GM18861 (cell line): ENCODE measurements at regions not wholly inside any gene's neighbourhood (a gene's known extent, or its start where the extent isn't known, plus 50 kb on each side); places are given as distances from the start of the nearest gene placed in this dataset.
"Not testable (repeated sequence)": the region's sequence is repeated elsewhere in the genome, so short reads cannot be mapped to it uniquely, and the experiment has no call there.

Experiments used
- ATAC-seq: cut with Tn5 transposase; IDR thresholded peaks from one replicate; pipeline ENCODE4 v1.9.1; 2021; ENCODE audit not compliant: unreplicated experiment

GRCh38 chr14:86943391-86944365 lies 1049.3 kb downstream of the GALC start:
- no peak for ATAC-seq

GRCh38 chr14:86942936-86943335 lies 1050.0 kb downstream of the GALC start:
- no peak for ATAC-seq

- ATAC-seq = no peak
Observed at GRCh38 chr14:86940106-86940505, 1052.9 kb downstream of the GALC start.

- no peak for ATAC-seq
Observed at GRCh38 chr14:86938320-86938719, 1054.7 kb downstream of the GALC start.

- no peak for ATAC-seq
Observed at GRCh38 chr14:86936556-86936955, 1056.4 kb downstream of the GALC start.

GRCh38 chr14:86935241-86935885 lies 1057.6 kb downstream of the GALC start:
- ATAC-seq = no peak

- ATAC-seq = no peak
Observed at GRCh38 chr14:86933958-86934595, 1058.9 kb downstream of the GALC start.

- ATAC-seq = no peak
Observed at GRCh38 chr14:86933460-86933859, 1059.5 kb downstream of the GALC start.

- no peak for ATAC-seq
Observed at GRCh38 chr14:86915406-86915805, 1077.6 kb downstream of the GALC start.

- ATAC-seq = no peak
Observed at GRCh38 chr14:86912709-86913108, 1080.3 kb downstream of the GALC start.

- no peak for ATAC-seq
Observed at GRCh38 chr14:86911486-86911885, 1081.5 kb downstream of the GALC start.

GRCh38 chr14:86905386-86905926 lies 1087.5 kb downstream of the GALC start:
- not testable (repeated sequence) for ATAC-seq

GRCh38 chr14:86902176-86902950 lies 1090.6 kb downstream of the GALC start:
- ATAC-seq = no peak

GRCh38 chr14:86897704-86898513 lies 1095.1 kb downstream of the GALC start:
- ATAC-seq = no peak

GRCh38 chr14:86897224-86897623 lies 1095.8 kb downstream of the GALC start:
- no peak for ATAC-seq

- no peak for ATAC-seq
Observed at GRCh38 chr14:86896701-86897100, 1096.3 kb downstream of the GALC start.

- no peak for ATAC-seq
Observed at GRCh38 chr14:86892152-86892956, 1100.6 kb downstream of the GALC start.

- no peak for ATAC-seq
Observed at GRCh38 chr14:86885280-86885679, 1107.7 kb downstream of the GALC start.

GRCh38 chr14:86884498-86884897 lies 1108.5 kb downstream of the GALC start:
- ATAC-seq = no peak
